ENCODE measurements at regions not wholly inside any gene's neighbourhood (a gene's known extent, or its start where the extent isn't known, plus 50 kb on each side); places are given as distances from the start of the nearest gene placed in this dataset.
A peak's percentile ranks its signal among the peaks of the same experiment; 100 is the strongest.

GRCh38 chr20:53718142-53719021 is 124.7 kb upstream of the ZNF217 start:
- peak; percentile 78 for DNase-seq
- H3K4me3 ChIP-seq (ENCODE audit: low read depth, low read length), result no peak overlapping the region
- H3K27ac ChIP-seq, result peak overlapping the region; percentile 62
- TF ChIP-seq CTCF (IDR thresholded peaks at IDR 0.05; ENCODE audit: low read depth, low read length), result no peak
- no peaks in the 10 kb centered on the region for H3K27me3 ChIP-seq (ENCODE audit: insufficient read depth, low read depth, severe bottlenecking)
- H3K36me3 ChIP-seq, result no peaks in the 10 kb centered on the region
- no peaks in the 10 kb centered on the region for H3K9me3 ChIP-seq (ENCODE audit: severe bottlenecking)

GRCh38 chr20:53716395-53716794 is 122.8 kb upstream of the ZNF217 start:
- Histone ChIP-seq H3K36me3 (no peaks in the 10 kb centered on the region), H3K9me3 (ENCODE audit: severe bottlenecking) (no peaks in the 10 kb centered on the region), H3K4me3 (ENCODE audit: low read depth, low read length) (no peak overlapping the region), H3K27me3 (ENCODE audit: insufficient read depth, low read depth, severe bottlenecking) (no peaks in the 10 kb centered on the region), H3K27ac (no peak overlapping the region)
- no peak for DNase-seq
- TF ChIP-seq CTCF (IDR thresholded peaks at IDR 0.05; ENCODE audit: low read depth, low read length), result no peak

- Histone ChIP-seq H3K27ac (no peak overlapping the region), H3K36me3 (no peaks in the 10 kb centered on the region), H3K4me3 (ENCODE audit: low read depth, low read length) (no peak overlapping the region), H3K9me3 (ENCODE audit: severe bottlenecking) (no peaks in the 10 kb centered on the region), H3K27me3 (ENCODE audit: insufficient read depth, low read depth, severe bottlenecking) (no peaks in the 10 kb centered on the region)
- no peak for DNase-seq
- TF ChIP-seq CTCF (IDR thresholded peaks at IDR 0.05; ENCODE audit: low read depth, low read length), result no peak
These were observed 120.9 kb upstream of the ZNF217 start for GRCh38 chr20:53714524-53714923.

- no peak for DNase-seq
- H3K9me3 ChIP-seq (ENCODE audit: severe bottlenecking), result no peaks in the 10 kb centered on the region
- no peak overlapping the region for H3K4me3 ChIP-seq (ENCODE audit: low read depth, low read length)
- H3K36me3 ChIP-seq, result no peaks in the 10 kb centered on the region
- H3K27me3 ChIP-seq (ENCODE audit: insufficient read depth, low read depth, severe bottlenecking), result no peaks in the 10 kb centered on the region
- H3K27ac ChIP-seq, result no peak overlapping the region
- TF ChIP-seq CTCF (IDR thresholded peaks at IDR 0.05; ENCODE audit: low read depth, low read length), result no peak
These were observed 119.9 kb upstream of the ZNF217 start for GRCh38 chr20:53713328-53714056.

- DNase-seq, result no peak
- Histone ChIP-seq H3K27ac (no peak overlapping the region), H3K36me3 (no peaks in the 10 kb centered on the region), H3K9me3 (ENCODE audit: severe bottlenecking) (no peaks in the 10 kb centered on the region), H3K4me3 (ENCODE audit: low read depth, low read length) (no peak overlapping the region), H3K27me3 (ENCODE audit: insufficient read depth, low read depth, severe bottlenecking) (no peaks in the 10 kb centered on the region)
- TF ChIP-seq CTCF (IDR thresholded peaks at IDR 0.05; ENCODE audit: low read depth, low read length), result no peak
These were observed 118.8 kb upstream of the ZNF217 start for GRCh38 chr20:53712212-53712977.
